ENCODE measurements at regions not wholly inside any gene's neighbourhood (a gene's known extent, or its start where the extent isn't known, plus 50 kb on each side); places are given as distances from the start of the nearest gene placed in this dataset.
A peak's percentile ranks its signal among the peaks of the same experiment; 100 is the strongest.

DNA sequence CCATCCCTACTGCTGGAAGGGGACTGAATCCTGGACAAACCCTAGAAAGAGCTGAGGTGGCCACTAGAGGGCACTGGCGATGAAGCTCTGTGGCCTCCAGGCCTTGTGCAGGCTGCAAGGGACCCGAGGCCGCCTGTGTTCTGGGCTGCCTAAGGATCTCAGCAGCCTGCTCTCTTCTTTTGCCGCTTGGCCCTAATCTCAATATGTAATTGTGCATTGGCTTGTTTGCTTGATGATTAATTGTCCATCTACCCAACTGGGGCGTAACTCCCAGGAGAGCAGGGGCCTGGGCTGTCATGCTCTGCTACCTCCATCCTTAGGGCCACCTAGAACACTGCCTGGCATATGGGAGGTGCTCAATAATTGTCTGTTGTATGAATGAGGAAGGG lies 73.8 kb downstream of the SYNE3 start:
- CTCF ChIA-PET, result interaction anchor here (0.7 to 22.2 kb wide), 27 partner anchors 10 to 273 kb away, joined by 3 to 525 read pairs (median 5); partner anchors contain the start of genes GLRX5 and SYNE3
- H3K36me3 ChIP-seq (ENCODE audit: control insufficient read depth in 2 of 2, insufficient read depth in 2 of 2, low read length in 1 of 2), result peaks cover 9 to 38% of the 10 kb centered on the region in 2 experiments
- BruUV-seq (replicated peaks), result no TSS peak
- 29% methylated on average over 5 of the region's 5 CpGs for WGBS (ENCODE audit: insufficient coverage, insufficient replicate concordance, low lambda C conversion rate, missing lambda C conversion rate)
- intact Hi-C loops (cut with micrococcal nuclease; ENCODE audit: unreplicated experiment), result loop anchor here (1.0 kb wide), 1 partner anchor 85 kb away; no protein-coding TSS in a partner anchor
- H2AFZ ChIP-seq (ENCODE audit: control insufficient read depth, low read depth, low read length), result no peak overlapping the region
- POLR2A ChIA-PET, result interaction anchor here (1.3 to 2.0 kb wide), 3 partner anchors 85 to 92 kb away, joined by 4 to 10 read pairs (median 7); partner anchors contain the start of gene GLRX5
- no peaks in the 10 kb centered on the region for H3K79me2 ChIP-seq (ENCODE audit: control insufficient read depth, insufficient read depth, low read length)
- no peak overlapping the region for H3K27ac ChIP-seq (ENCODE audit: control insufficient read depth, insufficient read depth)
- FAIRE-seq, result peak; percentile 85
- ATAC-seq, result peak; percentile 98
- no peak overlapping the region for H3K4me3 ChIP-seq
- in situ Hi-C loops (cut with MboI), result loop anchor here (5.0 to 10.0 kb wide), 2 partner anchors 90 to 552 kb away; no protein-coding TSS in a partner anchor
- RAD21 ChIA-PET (ENCODE audit: unreplicated experiment), result interaction anchor here (0.6 to 8.3 kb wide), 22 partner anchors 10 to 1895 kb away, joined by 3 to 171 read pairs (median 4); partner anchors contain the start of gene GLRX5
- no peaks in the 10 kb centered on the region for H3K27me3 ChIP-seq (replicated peaks in 1 of 2; ENCODE audit: control insufficient read depth in 2 of 2, insufficient read depth in 2 of 2, low read length in 1 of 2)
- SMC1A ChIA-PET (ENCODE audit: uncharacterized antibody, unreplicated experiment), result interaction anchor here (0.6 to 8.7 kb wide), 24 partner anchors 8 to 260 kb away, joined by 3 to 187 read pairs (median 4); partner anchors contain the start of gene GLRX5
- no peaks in the 10 kb centered on the region for H3K9me3 ChIP-seq (replicated peaks; ENCODE audit: control insufficient read depth, insufficient read depth, low read length)
- no peaks in the 10 kb centered on the region for H3K4me1 ChIP-seq (ENCODE audit: control insufficient read depth, insufficient read depth, low read length)
- DNase-seq (ENCODE audit: low read depth, low spot score), result peak; percentile 28
- H3K9ac ChIP-seq (ENCODE audit: control insufficient read depth, insufficient read depth, low read length), result no peak overlapping the region
- no peak overlapping the region for H3K4me2 ChIP-seq (ENCODE audit: control insufficient read depth, insufficient read depth)
- no peaks in the 10 kb centered on the region for H4K20me1 ChIP-seq (ENCODE audit: control insufficient read depth, insufficient read depth)
- TF ChIP-seq NFYA (IDR thresholded peaks at IDR 0.05; ENCODE audit: borderline replicate concordance, low read depth, low read length) (no peak), NFIC (IDR thresholded peaks at IDR 0.05; ENCODE audit: low read depth, low read length) (no peak), PAX5 (IDR thresholded peaks at IDR 0.05; ENCODE audit: borderline replicate concordance, low read depth, low read length) (peak; percentile 61; the same call in 1 of the 2 replicates), SMARCA5 (IDR thresholded peaks at IDR 0.05) (0 out of 2 replicates have a peak, but pooled peaks have one; percentile 48), SRF (IDR thresholded peaks at IDR 0.05; ENCODE audit: low read depth in 2 of 2, low read length in 2 of 2) (no peak), RCOR1 (conservative IDR thresholded peaks at IDR 0.05; ENCODE audit: low read depth, low read length) (no peak), YY1 (IDR thresholded peaks at IDR 0.05; ENCODE audit: low read depth, low read length) (peak; percentile 59), CREB1 (IDR thresholded peaks at IDR 0.05; ENCODE audit: low read depth) (no peak), RUNX3 (IDR thresholded peaks at IDR 0.05; ENCODE audit: low read length) (peak; percentile 30; the same call in 1 of the 2 replicates), RBBP5 (conservative IDR thresholded peaks at IDR 0.05) (no peak)
- TF ChIP-seq, protein P1, sequence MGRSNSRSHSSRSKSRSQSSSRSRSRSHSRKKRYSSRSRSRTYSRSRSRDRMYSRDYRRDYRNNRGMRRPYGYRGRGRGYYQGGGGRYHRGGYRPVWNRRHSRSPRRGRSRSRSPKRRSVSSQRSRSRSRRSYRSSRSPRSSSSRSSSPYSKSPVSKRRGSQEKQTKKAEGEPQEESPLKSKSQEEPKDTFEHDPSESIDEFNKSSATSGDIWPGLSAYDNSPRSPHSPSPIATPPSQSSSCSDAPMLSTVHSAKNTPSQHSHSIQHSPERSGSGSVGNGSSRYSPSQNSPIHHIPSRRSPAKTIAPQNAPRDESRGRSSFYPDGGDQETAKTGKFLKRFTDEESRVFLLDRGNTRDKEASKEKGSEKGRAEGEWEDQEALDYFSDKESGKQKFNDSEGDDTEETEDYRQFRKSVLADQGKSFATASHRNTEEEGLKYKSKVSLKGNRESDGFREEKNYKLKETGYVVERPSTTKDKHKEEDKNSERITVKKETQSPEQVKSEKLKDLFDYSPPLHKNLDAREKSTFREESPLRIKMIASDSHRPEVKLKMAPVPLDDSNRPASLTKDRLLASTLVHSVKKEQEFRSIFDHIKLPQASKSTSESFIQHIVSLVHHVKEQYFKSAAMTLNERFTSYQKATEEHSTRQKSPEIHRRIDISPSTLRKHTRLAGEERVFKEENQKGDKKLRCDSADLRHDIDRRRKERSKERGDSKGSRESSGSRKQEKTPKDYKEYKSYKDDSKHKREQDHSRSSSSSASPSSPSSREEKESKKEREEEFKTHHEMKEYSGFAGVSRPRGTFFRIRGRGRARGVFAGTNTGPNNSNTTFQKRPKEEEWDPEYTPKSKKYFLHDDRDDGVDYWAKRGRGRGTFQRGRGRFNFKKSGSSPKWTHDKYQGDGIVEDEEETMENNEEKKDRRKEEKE (IDR thresholded peaks at IDR 0.05), result no peak
- TF ChIP-seq, protein P2, sequence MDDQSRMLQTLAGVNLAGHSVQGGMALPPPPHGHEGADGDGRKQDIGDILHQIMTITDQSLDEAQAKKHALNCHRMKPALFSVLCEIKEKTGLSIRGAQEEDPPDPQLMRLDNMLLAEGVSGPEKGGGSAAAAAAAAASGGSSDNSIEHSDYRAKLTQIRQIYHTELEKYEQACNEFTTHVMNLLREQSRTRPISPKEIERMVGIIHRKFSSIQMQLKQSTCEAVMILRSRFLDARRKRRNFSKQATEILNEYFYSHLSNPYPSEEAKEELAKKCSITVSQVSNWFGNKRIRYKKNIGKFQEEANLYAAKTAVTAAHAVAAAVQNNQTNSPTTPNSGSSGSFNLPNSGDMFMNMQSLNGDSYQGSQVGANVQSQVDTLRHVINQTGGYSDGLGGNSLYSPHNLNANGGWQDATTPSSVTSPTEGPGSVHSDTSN (IDR thresholded peaks at IDR 0.05; ENCODE audit: insufficient replicate concordance, low read depth, low read length), result no peak
- TF ChIP-seq, protein P3, sequence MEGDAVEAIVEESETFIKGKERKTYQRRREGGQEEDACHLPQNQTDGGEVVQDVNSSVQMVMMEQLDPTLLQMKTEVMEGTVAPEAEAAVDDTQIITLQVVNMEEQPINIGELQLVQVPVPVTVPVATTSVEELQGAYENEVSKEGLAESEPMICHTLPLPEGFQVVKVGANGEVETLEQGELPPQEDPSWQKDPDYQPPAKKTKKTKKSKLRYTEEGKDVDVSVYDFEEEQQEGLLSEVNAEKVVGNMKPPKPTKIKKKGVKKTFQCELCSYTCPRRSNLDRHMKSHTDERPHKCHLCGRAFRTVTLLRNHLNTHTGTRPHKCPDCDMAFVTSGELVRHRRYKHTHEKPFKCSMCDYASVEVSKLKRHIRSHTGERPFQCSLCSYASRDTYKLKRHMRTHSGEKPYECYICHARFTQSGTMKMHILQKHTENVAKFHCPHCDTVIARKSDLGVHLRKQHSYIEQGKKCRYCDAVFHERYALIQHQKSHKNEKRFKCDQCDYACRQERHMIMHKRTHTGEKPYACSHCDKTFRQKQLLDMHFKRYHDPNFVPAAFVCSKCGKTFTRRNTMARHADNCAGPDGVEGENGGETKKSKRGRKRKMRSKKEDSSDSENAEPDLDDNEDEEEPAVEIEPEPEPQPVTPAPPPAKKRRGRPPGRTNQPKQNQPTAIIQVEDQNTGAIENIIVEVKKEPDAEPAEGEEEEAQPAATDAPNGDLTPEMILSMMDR (IDR thresholded peaks at IDR 0.05 in 2 of 3, conservative IDR thresholded peaks at IDR 0.05 in 1 of 3; ENCODE audit: control insufficient read depth in 2 of 3, extremely low read depth in 1 of 3, insufficient read depth in 1 of 3, low read depth in 3 of 3, low read length in 3 of 3), result peak; percentile 78 to 92 (median 87)
- TF ChIP-seq, protein P4, sequence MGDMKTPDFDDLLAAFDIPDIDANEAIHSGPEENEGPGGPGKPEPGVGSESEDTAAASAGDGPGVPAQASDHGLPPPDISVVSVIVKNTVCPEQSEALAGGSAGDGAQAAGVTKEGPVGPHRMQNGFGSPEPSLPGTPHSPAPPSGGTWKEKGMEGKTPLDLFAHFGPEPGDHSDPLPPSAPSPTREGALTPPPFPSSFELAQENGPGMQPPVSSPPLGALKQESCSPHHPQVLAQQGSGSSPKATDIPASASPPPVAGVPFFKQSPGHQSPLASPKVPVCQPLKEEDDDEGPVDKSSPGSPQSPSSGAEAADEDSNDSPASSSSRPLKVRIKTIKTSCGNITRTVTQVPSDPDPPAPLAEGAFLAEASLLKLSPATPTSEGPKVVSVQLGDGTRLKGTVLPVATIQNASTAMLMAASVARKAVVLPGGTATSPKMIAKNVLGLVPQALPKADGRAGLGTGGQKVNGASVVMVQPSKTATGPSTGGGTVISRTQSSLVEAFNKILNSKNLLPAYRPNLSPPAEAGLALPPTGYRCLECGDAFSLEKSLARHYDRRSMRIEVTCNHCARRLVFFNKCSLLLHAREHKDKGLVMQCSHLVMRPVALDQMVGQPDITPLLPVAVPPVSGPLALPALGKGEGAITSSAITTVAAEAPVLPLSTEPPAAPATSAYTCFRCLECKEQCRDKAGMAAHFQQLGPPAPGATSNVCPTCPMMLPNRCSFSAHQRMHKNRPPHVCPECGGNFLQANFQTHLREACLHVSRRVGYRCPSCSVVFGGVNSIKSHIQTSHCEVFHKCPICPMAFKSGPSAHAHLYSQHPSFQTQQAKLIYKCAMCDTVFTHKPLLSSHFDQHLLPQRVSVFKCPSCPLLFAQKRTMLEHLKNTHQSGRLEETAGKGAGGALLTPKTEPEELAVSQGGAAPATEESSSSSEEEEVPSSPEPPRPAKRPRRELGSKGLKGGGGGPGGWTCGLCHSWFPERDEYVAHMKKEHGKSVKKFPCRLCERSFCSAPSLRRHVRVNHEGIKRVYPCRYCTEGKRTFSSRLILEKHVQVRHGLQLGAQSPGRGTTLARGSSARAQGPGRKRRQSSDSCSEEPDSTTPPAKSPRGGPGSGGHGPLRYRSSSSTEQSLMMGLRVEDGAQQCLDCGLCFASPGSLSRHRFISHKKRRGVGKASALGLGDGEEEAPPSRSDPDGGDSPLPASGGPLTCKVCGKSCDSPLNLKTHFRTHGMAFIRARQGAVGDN (IDR thresholded peaks at IDR 0.05), result no peak

Data from GM12878 (cell line).